ENCODE measurements at regions not wholly inside any gene's neighbourhood (a gene's known extent, or its start where the extent isn't known, plus 50 kb on each side); places are given as distances from the start of the nearest gene placed in this dataset.
A peak's percentile ranks its signal among the peaks of the same experiment; 100 is the strongest.

DNA sequence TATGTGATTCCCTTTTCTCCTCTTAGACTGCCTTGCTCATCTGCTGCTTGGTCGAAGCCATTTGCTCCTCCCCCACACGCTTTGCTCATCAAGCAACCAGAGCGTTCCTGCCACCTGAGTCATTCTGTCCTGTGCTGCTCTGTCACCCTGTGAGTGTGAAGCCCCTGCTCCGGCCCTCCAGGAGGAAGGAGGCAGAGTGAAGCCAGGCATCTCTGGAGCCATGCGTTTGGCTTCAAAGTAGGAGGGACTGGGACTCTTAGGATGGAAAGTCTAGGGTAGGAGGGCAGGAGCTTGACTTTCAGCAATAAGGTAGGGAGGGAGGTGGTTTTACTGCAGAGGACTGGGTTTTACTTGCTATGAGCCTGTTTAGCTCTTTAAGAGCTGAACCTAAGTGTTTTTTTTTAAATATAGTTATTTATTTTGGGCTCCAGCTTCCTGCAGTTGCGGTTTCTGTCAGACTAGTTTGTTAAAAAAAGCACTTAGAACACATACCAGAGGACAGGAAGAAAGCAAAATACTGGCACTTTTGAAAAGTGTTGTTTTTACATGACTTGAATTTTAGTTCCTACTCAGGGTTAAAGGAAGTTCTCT lies 63.6 kb downstream of the SPINK2 start:
- peak; percentile 73 for DNase-seq (ENCODE audit: low read depth)

DNA sequence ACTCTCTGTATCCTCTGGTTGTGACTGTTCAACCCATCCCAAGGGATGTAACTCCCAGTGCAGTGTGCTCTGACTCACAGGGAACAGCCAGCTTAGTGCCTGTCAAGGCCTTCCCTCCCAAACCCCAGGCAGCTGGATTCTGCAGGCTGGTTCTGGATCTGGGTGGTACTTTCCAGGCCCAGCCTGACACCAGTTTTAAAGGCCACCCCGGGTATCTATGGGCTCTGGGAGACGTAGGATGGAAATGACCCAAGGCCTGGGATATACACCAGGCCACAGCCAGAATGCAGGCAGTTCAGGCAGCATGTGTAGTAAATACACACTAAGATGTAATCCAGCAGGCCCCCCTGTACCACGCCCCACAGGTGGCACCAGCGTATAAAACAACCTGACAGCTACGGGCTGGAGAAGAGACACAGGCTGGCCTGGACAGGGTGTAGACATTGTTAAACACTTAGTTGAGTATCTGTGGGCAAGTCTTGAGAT lies 64.2 kb downstream of the SPINK2 start:
- DNase-seq (ENCODE audit: low read depth) = no peak

DNA sequence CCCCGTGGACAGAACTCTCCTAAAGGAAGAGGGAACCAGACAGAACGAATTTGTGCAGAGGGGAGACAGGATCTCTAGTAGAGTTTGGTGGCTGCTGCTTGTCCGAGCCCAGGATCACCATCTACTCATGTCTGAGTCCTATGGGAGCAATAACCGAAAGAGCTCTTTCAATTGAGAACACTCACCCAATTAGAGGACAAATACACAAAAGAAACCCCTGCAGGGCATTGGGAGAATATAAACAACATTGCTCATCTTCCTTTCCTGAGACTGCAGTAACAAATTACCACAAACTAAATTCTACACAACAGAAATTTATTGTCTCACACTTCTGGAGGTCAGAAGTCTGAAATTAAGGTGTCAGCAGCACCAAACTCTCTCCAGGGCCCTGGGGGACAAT lies 65.6 kb downstream of the SPINK2 start:
- no peak for DNase-seq (ENCODE audit: low read depth)

DNA sequence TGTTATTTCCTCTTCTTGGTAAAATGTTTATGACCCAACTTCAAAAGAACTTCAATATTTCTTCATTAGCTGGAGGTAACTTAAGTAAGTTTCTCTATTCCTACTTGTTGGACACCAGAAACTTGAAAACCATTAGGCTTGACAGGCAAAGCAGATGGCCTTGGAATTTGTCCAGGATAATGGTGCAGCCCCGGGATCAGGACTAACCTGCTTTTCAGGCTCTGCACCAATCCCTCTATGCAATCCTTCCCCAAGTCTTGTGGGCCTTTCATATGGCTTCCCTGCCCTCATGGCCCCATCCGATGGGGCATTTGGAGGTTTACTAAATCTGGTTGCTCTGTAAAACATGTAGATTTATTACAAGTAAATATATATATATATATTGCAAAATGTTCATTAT lies 68.5 kb downstream of the SPINK2 start:
- DNase-seq (ENCODE audit: low read depth) = no peak

DNA sequence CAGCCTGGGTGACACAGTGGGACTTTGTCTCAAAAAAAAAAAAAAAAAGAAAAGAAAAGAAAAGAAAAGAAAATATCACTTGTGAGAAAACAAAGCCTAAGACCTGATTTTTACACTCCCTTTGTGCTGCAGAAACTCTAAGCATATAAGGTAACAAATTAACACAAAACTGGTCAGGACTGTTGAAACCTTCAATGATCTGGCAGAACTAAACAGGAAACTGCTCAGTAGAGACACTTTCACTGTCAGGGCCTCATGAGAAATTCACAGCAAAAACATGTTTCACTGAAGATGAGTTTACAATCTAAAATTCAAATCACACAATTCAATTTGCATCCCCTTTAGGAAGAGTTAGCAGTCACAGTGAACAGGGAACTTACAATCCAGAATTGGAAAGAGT lies 69.1 kb upstream of the HOPX start:
- no peak for DNase-seq (ENCODE audit: low read depth)

DNA sequence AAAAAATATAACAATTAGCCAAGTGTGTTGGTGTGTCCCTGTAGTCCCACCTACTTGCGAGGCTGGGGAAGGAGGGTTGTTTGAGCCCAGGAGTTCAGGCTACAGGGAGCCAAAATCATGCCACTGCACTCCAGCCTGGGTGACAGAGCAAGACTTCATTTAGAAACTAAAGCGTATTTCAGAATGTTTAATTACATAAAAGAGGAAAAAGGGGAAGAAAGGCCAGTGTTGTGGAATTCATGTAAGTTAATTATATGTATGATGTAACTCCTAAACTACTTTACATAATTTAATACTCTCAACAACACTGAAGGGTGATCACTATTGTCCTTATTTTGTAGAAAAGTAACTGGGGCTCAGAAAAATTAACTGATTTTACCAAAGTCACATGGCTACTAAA lies 67.2 kb upstream of the HOPX start:
- no peak for DNase-seq (ENCODE audit: low read depth)

DNA sequence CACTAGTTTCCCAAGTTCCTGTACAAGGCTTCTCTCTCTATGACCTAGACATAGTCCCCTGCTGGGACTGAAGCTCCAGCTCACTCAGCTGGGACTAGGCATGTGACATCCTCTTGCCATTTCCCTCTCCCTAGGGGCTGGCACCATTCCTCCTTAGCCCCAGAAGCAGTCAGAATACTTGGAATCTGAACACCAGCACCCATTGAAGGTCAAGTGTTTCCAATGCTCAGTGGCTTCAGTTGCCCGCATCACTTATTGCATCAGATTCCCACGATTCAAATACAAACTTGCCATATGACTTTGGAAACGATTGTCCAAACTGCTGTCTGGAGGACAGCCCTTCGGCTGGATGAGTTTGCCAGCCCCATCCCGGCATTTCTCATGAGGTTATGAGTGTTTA lies 65.5 kb upstream of the HOPX start:
- no peak for DNase-seq (ENCODE audit: low read depth)

DNA sequence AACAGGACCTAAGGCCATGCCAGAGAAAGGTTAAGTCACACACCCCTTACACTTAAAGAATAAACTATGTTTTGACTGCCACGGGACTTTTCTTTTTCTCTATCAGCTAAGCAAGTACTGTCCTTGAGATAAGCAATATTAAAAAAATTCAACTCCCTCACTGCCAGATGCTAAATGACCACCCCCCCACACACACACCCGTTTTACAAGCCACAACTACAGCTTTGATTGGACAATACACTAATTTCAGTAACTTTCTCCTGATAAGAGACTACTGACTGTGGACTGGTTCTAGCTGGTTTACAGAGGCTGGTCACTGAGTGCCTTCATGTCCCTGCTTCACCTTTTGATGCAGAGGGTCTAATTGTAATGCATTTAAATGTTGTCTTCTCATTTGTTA lies 63.9 kb upstream of the HOPX start:
- DNase-seq (ENCODE audit: low read depth) = no peak

DNA sequence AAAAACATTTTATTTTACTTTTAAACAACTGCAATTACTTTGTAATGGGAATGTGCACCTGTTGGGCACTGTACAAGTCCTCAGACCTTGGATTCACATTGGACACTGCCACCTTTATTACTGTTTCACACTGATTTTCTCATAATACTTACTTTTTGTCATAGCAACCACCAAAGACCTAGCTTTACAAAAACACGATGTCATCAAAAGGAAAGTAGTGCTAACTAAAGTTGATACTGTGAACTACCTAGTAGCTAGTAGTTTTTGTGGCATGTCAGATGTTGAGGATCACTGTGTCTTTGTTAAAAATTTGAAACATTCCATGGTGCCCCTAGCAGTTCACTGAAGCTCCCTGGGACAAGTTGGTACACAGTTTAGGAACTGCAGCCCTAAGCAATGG lies 62.9 kb upstream of the HOPX start:
- no peak for DNase-seq (ENCODE audit: low read depth)

DNA sequence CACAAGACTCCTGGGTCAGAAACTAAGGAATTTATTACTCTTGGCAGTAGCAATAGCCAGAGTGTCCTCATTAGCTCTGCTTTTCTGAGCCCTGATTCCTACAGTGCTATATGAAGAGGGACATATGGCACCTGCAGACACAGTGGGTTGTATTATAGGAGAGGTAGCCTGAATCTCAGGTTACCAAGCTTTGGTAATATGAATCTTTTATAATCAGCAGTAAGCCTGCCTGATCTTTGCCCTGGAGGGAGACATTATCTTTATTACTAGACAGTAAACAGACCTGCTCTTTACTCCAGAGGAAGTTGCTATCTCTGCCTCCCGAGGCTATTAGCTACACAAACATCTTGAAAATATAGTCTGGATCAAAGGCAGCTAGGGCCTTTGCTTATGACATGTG lies 62.5 kb upstream of the HOPX start:
- no peak for DNase-seq (ENCODE audit: low read depth)

DNA sequence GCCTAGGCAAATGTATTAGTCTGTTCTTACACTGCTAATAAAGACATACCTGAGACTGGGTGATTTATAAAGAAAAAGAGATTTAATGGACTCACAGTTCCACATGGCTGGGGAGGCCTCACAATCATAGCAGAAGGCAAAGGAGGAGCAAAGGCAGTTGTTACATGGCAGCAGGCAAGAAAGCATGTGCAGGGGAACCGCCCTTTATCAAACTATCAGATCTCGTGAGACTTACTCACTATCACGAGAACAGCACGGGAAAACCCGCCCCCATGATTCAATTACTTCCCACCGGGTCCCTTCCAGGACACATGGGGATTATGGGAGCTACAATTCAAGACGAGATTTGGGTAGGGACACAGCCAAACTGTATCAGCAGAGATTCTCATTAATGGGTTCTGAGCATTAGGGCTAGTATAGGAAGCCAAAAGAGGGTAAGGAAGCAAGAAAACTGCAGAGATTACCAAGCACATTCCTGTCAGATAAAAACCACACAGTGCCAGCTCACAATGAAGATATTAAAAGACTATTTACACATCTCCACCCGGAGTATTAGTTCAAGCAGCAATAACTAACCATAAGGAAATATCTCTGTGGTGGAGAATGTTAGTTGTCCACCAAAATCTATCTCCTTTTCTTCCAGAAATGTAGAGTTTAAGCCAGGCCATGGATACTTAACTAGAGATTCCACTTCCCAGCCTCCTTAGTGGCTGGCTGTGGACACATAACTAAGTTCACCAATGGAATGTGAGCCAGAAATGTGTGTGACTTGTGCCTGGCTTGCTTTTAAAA lies 61.2 kb upstream of the HOPX start:
- DNase-seq (ENCODE audit: low read depth) = no peak

DNA sequence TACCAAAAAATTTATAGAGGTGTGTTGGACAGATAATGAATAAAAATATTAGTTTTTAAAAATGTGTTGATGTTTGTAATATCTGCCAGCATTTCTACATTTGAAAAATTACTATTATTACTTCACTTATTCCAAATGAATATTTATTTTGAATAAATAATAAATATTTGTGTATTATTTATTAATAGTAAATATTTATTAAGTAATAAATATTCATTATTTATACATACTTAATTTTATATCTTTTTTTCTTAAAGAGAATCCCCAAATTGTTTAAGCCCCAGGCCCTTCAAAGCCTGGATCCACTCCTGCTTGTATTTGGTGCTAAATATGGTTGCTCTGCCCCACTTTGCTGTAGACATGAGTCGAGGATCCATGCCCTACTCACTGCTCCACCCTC lies 60.5 kb upstream of the HOPX start:
- DNase-seq (ENCODE audit: low read depth) = no peak

DNA sequence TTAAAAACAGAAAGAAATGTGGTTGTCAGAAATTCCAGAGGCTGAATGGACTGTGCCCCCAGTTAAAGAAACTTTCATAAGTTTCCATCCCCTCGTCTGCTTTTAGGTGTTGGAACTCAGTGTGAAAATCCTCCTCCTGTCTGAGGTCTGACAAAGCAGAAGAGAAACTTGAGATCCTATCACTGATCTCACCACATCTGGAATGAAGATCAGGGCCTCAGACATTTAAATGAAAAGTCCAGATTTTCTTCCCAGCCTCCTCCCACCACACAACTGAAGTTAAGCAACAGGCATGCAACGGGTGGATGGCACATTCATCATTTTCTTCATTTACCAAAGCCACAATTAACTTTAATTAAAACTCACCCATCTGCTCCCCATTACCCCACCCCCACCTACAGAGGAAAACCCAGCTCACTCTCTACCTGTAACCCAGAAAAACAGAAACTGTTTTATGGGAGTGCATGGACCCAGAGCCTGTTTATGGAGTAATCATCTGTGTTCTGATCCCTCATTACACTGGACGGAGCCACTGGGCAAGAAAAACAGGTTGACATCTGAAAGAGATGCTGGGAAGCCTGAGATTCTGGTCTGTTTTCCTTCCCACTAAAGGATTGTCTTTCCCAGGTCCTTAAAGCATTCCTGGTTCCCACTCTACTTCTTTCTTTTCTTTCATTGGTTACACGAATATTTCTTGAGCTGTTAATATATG lies 58.1 kb upstream of the HOPX start:
- no peak for DNase-seq (ENCODE audit: low read depth)

DNA sequence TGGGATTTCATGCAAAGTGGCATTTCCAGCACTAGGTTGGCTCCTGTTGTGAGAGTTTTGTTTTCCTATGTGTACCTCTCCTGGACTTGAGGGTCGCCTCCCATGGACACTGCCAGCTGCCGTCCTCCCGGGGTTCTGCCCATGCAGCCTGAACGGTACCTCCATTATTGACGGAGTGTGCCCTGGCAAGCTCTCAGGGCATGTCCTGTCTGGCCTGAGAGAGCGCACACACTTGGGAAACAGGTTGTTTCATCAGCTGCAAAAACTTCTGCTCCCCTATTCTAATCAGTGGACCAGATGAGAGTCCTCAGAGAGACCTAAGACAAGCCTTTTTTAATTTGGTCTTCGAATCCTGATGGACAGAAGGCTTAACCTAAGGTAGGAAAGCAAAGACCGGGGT lies 56.6 kb upstream of the HOPX start:
- DNase-seq (ENCODE audit: low read depth) = no peak

DNA sequence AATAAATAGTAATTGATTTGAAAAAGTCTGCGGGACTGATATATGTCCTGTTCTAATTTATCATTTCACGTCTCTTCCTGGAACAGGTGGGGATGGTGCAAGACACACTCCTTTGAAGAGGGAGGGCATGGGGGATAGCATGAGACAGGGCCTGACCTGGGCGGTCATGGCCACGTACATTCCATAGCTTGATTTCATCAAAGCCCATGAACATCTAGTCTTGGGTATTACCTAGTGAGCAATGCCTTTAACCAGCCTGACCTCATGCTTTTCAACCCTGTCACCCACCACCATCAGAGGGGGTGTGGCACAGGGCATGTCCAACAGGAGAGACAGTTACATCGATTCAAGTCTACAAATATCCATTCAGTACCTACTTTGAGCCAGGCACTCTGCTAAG lies 52.3 kb upstream of the HOPX start:
- DNase-seq (ENCODE audit: low read depth) = no peak

DNA sequence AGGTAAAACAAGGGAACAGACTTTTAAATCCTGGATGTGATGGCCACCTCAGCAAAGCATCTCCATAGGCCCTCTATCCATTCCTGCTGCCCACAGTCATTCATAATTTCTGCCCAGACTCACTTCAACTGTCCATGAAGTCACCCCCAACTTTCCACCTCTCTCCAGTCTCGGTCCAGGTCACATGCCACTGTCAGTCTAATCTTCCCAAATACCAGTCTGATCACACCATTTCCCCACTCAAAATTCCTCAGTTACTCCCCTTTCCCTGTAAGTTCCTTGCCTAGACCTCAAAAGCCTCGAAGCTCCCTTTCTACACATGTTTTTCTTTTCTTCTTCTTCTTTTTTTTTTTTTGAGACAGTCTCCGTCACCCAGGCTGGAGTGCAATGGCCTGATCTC lies 51.2 kb upstream of the HOPX start:
- DNase-seq (ENCODE audit: low read depth) = no peak

DNA sequence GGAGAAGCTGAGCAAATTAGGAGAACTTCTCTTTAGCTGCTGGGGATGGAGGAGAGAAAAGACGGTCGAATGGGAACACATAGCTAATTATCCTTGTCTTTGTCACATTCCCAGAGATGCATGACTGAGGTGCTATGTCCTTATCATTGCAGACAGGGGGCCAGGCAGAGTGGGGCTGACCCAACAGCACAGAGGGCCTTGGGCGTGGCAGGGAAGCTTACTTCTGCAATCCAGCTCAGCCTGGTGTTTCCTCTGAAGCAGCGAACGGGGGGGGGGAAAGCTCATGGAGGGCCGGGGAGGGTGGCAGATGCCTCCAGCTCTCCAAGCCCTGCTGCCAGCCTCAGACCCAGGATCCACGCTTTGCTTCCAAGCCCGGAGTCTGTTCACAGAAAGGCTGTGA lies 50.8 kb upstream of the HOPX start:
- DNase-seq (ENCODE audit: low read depth) = no peak
